Astrocyte (in vitro differentiated cells and primary cell): ENCODE measurements at regions not wholly inside any gene's neighbourhood (a gene's known extent, or its start where the extent isn't known, plus 50 kb on each side); places are given as distances from the start of the nearest gene placed in this dataset.

Experiments used
- DNase-seq: peaks from one replicate; pipeline ENCODE4 v3.0.0-alpha.2; 2010; ENCODE audit warnings: low read depth
- FAIRE-seq: peaks from 2 replicates; lab custom pipeline; 2011; peaks lifted over from hg19 to GRCh38; lab: Jason Lieb, UNC
- H2AFZ ChIP-seq: 2 replicates; pipeline ENCODE4 v1.6.0; 2012; ENCODE audit warnings: low read depth, low read length, inconsistent platforms
- H3K27ac ChIP-seq: 2 replicates; pipeline ENCODE4 v1.5.1; 2011; ENCODE audit warnings: low read depth, low read length, inconsistent platforms
- H3K27me3 ChIP-seq: 2 replicates; pipeline ENCODE4 v1.6.0; 2011; ENCODE audit warnings: low read length, inconsistent platforms; ENCODE audit not compliant: insufficient read depth
- H3K36me3 ChIP-seq: 2 replicates; pipeline ENCODE4 v1.5.1; 2011; ENCODE audit warnings: low read length, inconsistent platforms; ENCODE audit not compliant: insufficient read depth
- H3K4me1 ChIP-seq: 2 replicates; pipeline ENCODE4 v1.5.1; 2011; ENCODE audit warnings: low read length, inconsistent platforms; ENCODE audit not compliant: insufficient read depth
- H3K4me2 ChIP-seq: 2 replicates; pipeline ENCODE4 v1.6.0; 2012; ENCODE audit warnings: low read length, inconsistent platforms
- H3K4me3 ChIP-seq: 2 replicates; pipeline ENCODE4 v1.5.1; 2011; ENCODE audit warnings: low read depth, mild to moderate bottlenecking, low read length, inconsistent platforms; ENCODE audit not compliant: insufficient read depth
- H3K79me2 ChIP-seq: 2 replicates; pipeline ENCODE4 v1.6.0; 2012; ENCODE audit warnings: mild to moderate bottlenecking, low read length, inconsistent platforms; ENCODE audit not compliant: insufficient read depth
- H3K9ac ChIP-seq: 2 replicates; pipeline ENCODE4 v1.6.0; 2012; ENCODE audit warnings: mild to moderate bottlenecking, low read length, inconsistent platforms
- H3K9me3 ChIP-seq: 2 replicates; pipeline ENCODE4 v1.5.1; 2012; ENCODE audit warnings: low read depth, mild to moderate bottlenecking, low read length, inconsistent platforms; ENCODE audit not compliant: insufficient read depth
- H4K20me1 ChIP-seq: 2 replicates; pipeline ENCODE4 v1.6.0; 2012; ENCODE audit warnings: low read length, inconsistent platforms; ENCODE audit not compliant: insufficient read depth
- H3K27ac Mint-ChIP-seq: one replicate; pipeline ENCODE4 v1.8.0; 2021; ENCODE audit warnings: mild to moderate bottlenecking, mixed read lengths; ENCODE audit not compliant: unreplicated experiment
- H3K27me3 Mint-ChIP-seq: one replicate; pipeline ENCODE4 v1.8.0; 2021; ENCODE audit warnings: low read depth, mixed read lengths; ENCODE audit not compliant: unreplicated experiment
- H3K36me3 Mint-ChIP-seq: one replicate; pipeline ENCODE4 v1.8.0; 2021; ENCODE audit warnings: low read depth, mixed read lengths; ENCODE audit not compliant: unreplicated experiment
- H3K4me1 Mint-ChIP-seq: one replicate; pipeline ENCODE4 v1.8.0; 2021; ENCODE audit warnings: low read depth, mixed read lengths; ENCODE audit not compliant: unreplicated experiment
- H3K4me3 Mint-ChIP-seq: one replicate; pipeline ENCODE4 v1.8.0; 2021; ENCODE audit warnings: mild to moderate bottlenecking, moderate library complexity, mixed read lengths; ENCODE audit not compliant: unreplicated experiment
- H3K9me3 Mint-ChIP-seq: one replicate; pipeline ENCODE4 v1.8.0; 2021; ENCODE audit warnings: mild to moderate bottlenecking, mixed read lengths; ENCODE audit not compliant: unreplicated experiment
- EZH2 ChIP-seq: IDR thresholded peaks from 2 replicates; pipeline ENCODE4 v1.6.1; 2012; ENCODE audit warnings: mild to moderate bottlenecking, low read length, inconsistent platforms; ENCODE audit not compliant: insufficient read depth
- TF ChIP-seq, protein P1 (sequence below): IDR thresholded peaks from 2 replicates; pipeline ENCODE4 v1.5.1; 2011; ENCODE audit warnings: low read depth, mild to moderate bottlenecking, inconsistent platforms, low read length, moderate library complexity; ENCODE audit not compliant: insufficient read depth

DNA sequence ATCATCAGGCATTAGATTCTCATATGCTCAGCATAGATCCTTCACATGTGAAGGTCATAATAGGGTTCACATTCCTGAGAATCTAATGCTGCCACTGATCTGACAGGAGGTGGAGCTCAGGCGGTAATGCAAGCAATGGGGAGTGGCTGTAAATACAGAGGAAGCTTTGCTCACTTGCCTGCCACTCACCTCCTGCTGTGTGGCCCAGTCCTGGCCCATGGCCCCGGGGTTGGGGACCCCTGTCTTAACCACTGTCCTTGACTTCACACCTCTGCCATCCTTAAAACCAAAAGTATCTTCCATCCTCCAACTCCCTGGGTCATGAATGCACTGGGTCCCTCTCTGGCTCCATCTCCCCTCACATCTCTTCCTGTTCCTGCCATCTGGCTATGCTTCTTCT is 129.1 kb downstream of the HMX1 start:
- DNase-seq, result no peak
- no peaks in the 10 kb centered on the region for H3K27me3 ChIP-seq
- H3K36me3 ChIP-seq, result no peaks in the 10 kb centered on the region
- Mint-ChIP-seq H3K9me3 (peaks cover 5% of the 10 kb centered on the region), H3K4me1 (peaks cover 5% of the 10 kb centered on the region), H3K27ac (no peak overlapping the region), H3K4me3 (no peak overlapping the region), H3K27me3 (peaks cover 47% of the 10 kb centered on the region), H3K36me3 (no peaks in the 10 kb centered on the region)
- H3K4me3 ChIP-seq, result no peak overlapping the region
- no peaks in the 10 kb centered on the region for H3K79me2 ChIP-seq
- TF ChIP-seq EZH2, result no peak
- TF ChIP-seq, protein P1, sequence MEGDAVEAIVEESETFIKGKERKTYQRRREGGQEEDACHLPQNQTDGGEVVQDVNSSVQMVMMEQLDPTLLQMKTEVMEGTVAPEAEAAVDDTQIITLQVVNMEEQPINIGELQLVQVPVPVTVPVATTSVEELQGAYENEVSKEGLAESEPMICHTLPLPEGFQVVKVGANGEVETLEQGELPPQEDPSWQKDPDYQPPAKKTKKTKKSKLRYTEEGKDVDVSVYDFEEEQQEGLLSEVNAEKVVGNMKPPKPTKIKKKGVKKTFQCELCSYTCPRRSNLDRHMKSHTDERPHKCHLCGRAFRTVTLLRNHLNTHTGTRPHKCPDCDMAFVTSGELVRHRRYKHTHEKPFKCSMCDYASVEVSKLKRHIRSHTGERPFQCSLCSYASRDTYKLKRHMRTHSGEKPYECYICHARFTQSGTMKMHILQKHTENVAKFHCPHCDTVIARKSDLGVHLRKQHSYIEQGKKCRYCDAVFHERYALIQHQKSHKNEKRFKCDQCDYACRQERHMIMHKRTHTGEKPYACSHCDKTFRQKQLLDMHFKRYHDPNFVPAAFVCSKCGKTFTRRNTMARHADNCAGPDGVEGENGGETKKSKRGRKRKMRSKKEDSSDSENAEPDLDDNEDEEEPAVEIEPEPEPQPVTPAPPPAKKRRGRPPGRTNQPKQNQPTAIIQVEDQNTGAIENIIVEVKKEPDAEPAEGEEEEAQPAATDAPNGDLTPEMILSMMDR, result no peak
- H3K4me2 ChIP-seq, result no peak overlapping the region
- H3K4me1 ChIP-seq, result no peaks in the 10 kb centered on the region
- peaks cover 13% of the 10 kb centered on the region for H3K9me3 ChIP-seq
- H4K20me1 ChIP-seq, result no peaks in the 10 kb centered on the region
- no peak for FAIRE-seq
- no peak overlapping the region for H2AFZ ChIP-seq
- no peak overlapping the region for H3K27ac ChIP-seq
- H3K9ac ChIP-seq, result no peak overlapping the region

DNA sequence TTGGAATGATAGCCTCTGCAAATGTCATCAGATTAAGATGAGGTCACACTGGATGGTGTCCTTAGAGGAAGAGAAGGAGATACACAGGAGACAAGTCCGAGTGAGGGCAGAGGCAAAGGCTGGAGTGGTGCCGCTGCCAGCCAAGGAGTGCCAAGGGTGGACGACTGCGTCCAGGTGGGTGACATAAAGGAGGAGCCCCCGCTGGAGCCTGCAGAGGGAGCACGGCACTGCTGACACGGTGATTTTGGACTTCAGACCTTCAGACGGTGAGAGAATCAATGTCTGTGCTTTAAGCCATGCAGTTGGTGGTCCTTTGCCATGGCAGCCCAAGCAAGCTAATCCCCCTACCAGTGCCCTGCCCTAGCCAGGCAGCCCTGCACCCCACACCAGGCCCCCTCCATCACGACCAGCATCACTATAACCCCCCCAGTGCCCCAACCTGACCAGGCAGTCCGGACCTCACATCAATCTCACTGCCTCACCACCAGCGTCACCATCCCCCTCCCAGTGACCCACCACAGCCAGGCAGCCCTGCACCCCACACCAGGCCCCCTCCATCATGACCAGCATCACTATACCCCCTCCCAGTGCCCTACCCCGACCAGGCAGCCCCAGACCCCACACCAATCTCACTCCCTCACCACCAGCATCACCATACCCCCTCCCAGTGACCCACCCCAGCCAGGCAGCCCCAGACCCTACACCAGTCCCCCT is 130.0 kb downstream of the HMX1 start:
- Mint-ChIP-seq H3K9me3 (peaks cover 5% of the 10 kb centered on the region), H3K27ac (no peak overlapping the region), H3K4me1 (peaks cover 7% of the 10 kb centered on the region), H3K27me3 (peaks cover 48% of the 10 kb centered on the region), H3K4me3 (no peak overlapping the region), H3K36me3 (no peaks in the 10 kb centered on the region)
- no peaks in the 10 kb centered on the region for H3K36me3 ChIP-seq
- no peaks in the 10 kb centered on the region for H4K20me1 ChIP-seq
- H3K4me2 ChIP-seq, result no peak overlapping the region
- no peak for DNase-seq
- no peak overlapping the region for H3K27ac ChIP-seq
- no peaks in the 10 kb centered on the region for H3K27me3 ChIP-seq
- H3K4me1 ChIP-seq, result no peaks in the 10 kb centered on the region
- no peak overlapping the region for H2AFZ ChIP-seq
- H3K9me3 ChIP-seq, result peaks cover 7% of the 10 kb centered on the region
- TF ChIP-seq, protein P1, result no peak
- no peak overlapping the region for H3K9ac ChIP-seq
- FAIRE-seq, result no peak
- H3K79me2 ChIP-seq, result no peaks in the 10 kb centered on the region
- H3K4me3 ChIP-seq, result no peak overlapping the region

DNA sequence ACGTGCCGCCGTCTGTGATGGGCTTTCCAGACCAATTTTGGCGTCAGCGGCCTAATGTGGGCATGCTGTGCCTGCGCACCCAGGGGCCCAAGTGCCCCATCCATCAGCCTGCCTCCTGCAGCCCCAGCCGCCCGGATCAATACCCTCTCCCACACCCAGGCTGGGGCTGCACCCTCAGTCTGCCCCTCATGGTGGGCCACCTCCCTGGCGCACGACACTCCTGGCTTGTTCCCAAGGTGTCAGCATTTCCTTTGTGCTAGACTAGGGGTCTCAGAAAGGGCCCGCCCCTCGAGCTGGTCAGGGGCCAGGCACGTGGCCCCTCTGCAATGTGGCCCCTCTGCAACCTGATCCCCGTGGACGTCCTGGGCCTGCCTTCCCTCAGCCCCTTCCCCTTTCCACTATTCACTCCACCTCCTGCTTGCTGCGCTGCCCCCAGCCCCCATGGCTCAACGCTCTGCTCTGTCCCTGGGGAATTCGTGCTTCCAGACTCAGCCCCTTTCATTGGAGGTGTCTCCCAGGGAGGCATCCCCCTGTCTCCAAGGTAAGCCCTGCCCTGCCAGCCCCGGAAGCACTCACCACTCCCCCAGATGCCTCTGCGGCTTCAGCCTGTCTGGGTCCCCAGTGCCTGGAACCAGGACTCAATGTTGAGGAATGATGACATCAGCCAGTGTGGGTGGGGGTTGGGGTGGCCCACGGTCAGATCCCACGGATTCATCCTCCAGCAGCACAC is 130.8 kb downstream of the HMX1 start:
- Histone ChIP-seq H3K4me2 (no peak overlapping the region), H3K27ac (no peak overlapping the region), H3K4me3 (no peak overlapping the region), H3K79me2 (no peaks in the 10 kb centered on the region), H4K20me1 (no peaks in the 10 kb centered on the region), H3K27me3 (no peaks in the 10 kb centered on the region), H2AFZ (no peak overlapping the region), H3K4me1 (no peaks in the 10 kb centered on the region), H3K36me3 (no peaks in the 10 kb centered on the region), H3K9me3 (peaks cover 3% of the 10 kb centered on the region), H3K9ac (no peak overlapping the region)
- TF ChIP-seq, protein P1, result no peak
- TF ChIP-seq EZH2, result no peak
- peaks cover 44% of the 10 kb centered on the region for H3K27me3 Mint-ChIP-seq
- H3K27ac Mint-ChIP-seq, result no peak overlapping the region
- no peak overlapping the region for H3K4me3 Mint-ChIP-seq
- peaks cover 10% of the 10 kb centered on the region for H3K4me1 Mint-ChIP-seq
- H3K9me3 Mint-ChIP-seq, result peaks cover 7% of the 10 kb centered on the region
- no peak for DNase-seq
- no peaks in the 10 kb centered on the region for H3K36me3 Mint-ChIP-seq
- no peak for FAIRE-seq
